ENCODE measurements at regions not wholly inside any gene's neighbourhood (a gene's known extent, or its start where the extent isn't known, plus 50 kb on each side); places are given as distances from the start of the nearest gene placed in this dataset.

DNA sequence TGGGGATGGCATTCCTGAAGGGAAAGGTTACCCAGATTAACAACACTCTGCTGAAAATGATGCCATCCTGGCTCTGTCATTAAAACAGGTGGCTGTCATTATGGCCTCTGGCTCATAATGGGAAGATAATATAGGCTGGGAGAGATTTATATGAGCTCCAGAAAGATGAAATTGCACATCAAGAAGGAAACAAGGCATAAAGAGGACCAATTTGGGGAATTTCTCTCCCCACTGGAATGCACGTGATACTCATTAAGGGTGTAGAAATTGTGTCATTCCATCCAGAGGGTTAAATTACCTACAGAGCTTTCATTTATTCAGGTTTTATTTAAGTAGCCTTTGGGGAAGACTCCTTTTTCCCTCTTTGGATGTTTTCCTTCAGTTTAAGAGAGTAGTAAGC lies 71.6 kb upstream of the CELF2 start:
- DNase-seq (ENCODE audit: low spot score), result no peak
- Histone ChIP-seq H3K27ac (ENCODE audit: low read depth in 1 of 2, low read length in 2 of 2) (no peak overlapping the region), H3K36me3 (ENCODE audit: control insufficient read depth in 4 of 4, insufficient read depth in 3 of 4, low read depth in 1 of 4, low read length in 3 of 4) (no peaks in the 10 kb centered on the region), H3K9ac (ENCODE audit: low read depth in 1 of 2, low read length in 2 of 2) (no peak overlapping the region), H3K27me3 (ENCODE audit: control insufficient read depth in 4 of 4, insufficient read depth in 4 of 4, low read length in 3 of 4) (peaks cover 0 to 4% (median 0%) of the 10 kb centered on the region in 4 donors), H3K4me1 (ENCODE audit: control insufficient read depth in 4 of 4, insufficient read depth in 4 of 4, low read length in 3 of 4) (no peaks in the 10 kb centered on the region), H3K9me3 (ENCODE audit: control insufficient read depth in 4 of 4, low read length in 3 of 4) (peaks cover 0 to 5% (median 2%) of the 10 kb centered on the region in 4 donors), H3K4me3 (ENCODE audit: low read depth in 1 of 3, low read length in 3 of 3) (no peak overlapping the region)
- WGBS, result 71% methylated on average over 1 of the region's 1 CpG
- no peak for TF ChIP-seq SP1 (IDR thresholded peaks at IDR 0.05)
- TF ChIP-seq RAD21 (IDR thresholded peaks at IDR 0.05), result no peak
- TF ChIP-seq EGR1 (IDR thresholded peaks at IDR 0.05; ENCODE audit: low read depth in 2 of 2), result no peak
- no peak for TF ChIP-seq HNF4A (conservative IDR thresholded peaks at IDR 0.05)
- TF ChIP-seq, protein P1, sequence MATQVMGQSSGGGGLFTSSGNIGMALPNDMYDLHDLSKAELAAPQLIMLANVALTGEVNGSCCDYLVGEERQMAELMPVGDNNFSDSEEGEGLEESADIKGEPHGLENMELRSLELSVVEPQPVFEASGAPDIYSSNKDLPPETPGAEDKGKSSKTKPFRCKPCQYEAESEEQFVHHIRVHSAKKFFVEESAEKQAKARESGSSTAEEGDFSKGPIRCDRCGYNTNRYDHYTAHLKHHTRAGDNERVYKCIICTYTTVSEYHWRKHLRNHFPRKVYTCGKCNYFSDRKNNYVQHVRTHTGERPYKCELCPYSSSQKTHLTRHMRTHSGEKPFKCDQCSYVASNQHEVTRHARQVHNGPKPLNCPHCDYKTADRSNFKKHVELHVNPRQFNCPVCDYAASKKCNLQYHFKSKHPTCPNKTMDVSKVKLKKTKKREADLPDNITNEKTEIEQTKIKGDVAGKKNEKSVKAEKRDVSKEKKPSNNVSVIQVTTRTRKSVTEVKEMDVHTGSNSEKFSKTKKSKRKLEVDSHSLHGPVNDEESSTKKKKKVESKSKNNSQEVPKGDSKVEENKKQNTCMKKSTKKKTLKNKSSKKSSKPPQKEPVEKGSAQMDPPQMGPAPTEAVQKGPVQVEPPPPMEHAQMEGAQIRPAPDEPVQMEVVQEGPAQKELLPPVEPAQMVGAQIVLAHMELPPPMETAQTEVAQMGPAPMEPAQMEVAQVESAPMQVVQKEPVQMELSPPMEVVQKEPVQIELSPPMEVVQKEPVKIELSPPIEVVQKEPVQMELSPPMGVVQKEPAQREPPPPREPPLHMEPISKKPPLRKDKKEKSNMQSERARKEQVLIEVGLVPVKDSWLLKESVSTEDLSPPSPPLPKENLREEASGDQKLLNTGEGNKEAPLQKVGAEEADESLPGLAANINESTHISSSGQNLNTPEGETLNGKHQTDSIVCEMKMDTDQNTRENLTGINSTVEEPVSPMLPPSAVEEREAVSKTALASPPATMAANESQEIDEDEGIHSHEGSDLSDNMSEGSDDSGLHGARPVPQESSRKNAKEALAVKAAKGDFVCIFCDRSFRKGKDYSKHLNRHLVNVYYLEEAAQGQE (IDR thresholded peaks at IDR 0.05), result no peak
- TF ChIP-seq, protein P2, sequence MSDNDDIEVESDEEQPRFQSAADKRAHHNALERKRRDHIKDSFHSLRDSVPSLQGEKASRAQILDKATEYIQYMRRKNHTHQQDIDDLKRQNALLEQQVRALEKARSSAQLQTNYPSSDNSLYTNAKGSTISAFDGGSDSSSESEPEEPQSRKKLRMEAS (IDR thresholded peaks at IDR 0.05), result no peak
- TF ChIP-seq TAF1 (conservative IDR thresholded peaks at IDR 0.05), result no peak
- TF ChIP-seq RXRA (IDR thresholded peaks at IDR 0.05), result no peak
- no peak for TF ChIP-seq FOXA1 (IDR thresholded peaks at IDR 0.05)
- TF ChIP-seq, protein P3, sequence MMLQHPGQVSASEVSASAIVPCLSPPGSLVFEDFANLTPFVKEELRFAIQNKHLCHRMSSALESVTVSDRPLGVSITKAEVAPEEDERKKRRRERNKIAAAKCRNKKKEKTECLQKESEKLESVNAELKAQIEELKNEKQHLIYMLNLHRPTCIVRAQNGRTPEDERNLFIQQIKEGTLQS (IDR thresholded peaks at IDR 0.05), result no peak
- TF ChIP-seq, protein P4, sequence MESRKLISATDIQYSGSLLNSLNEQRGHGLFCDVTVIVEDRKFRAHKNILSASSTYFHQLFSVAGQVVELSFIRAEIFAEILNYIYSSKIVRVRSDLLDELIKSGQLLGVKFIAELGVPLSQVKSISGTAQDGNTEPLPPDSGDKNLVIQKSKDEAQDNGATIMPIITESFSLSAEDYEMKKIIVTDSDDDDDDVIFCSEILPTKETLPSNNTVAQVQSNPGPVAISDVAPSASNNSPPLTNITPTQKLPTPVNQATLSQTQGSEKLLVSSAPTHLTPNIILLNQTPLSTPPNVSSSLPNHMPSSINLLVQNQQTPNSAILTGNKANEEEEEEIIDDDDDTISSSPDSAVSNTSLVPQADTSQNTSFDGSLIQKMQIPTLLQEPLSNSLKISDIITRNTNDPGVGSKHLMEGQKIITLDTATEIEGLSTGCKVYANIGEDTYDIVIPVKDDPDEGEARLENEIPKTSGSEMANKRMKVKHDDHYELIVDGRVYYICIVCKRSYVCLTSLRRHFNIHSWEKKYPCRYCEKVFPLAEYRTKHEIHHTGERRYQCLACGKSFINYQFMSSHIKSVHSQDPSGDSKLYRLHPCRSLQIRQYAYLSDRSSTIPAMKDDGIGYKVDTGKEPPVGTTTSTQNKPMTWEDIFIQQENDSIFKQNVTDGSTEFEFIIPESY (IDR thresholded peaks at IDR 0.05), result no peak
- TF ChIP-seq, protein P5, sequence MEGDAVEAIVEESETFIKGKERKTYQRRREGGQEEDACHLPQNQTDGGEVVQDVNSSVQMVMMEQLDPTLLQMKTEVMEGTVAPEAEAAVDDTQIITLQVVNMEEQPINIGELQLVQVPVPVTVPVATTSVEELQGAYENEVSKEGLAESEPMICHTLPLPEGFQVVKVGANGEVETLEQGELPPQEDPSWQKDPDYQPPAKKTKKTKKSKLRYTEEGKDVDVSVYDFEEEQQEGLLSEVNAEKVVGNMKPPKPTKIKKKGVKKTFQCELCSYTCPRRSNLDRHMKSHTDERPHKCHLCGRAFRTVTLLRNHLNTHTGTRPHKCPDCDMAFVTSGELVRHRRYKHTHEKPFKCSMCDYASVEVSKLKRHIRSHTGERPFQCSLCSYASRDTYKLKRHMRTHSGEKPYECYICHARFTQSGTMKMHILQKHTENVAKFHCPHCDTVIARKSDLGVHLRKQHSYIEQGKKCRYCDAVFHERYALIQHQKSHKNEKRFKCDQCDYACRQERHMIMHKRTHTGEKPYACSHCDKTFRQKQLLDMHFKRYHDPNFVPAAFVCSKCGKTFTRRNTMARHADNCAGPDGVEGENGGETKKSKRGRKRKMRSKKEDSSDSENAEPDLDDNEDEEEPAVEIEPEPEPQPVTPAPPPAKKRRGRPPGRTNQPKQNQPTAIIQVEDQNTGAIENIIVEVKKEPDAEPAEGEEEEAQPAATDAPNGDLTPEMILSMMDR (IDR thresholded peaks at IDR 0.05; ENCODE audit: low read depth, low read length, missing input control), result no peak
- no peak for TF ChIP-seq FOXA2 (IDR thresholded peaks at IDR 0.05)
- no peak for TF ChIP-seq GABPA (IDR thresholded peaks at IDR 0.05 in 1 of 2, conservative IDR thresholded peaks at IDR 0.05 in 1 of 2)
- TF ChIP-seq NR2F2 (IDR thresholded peaks at IDR 0.05), result no peak
- no peak for TF ChIP-seq YY1 (IDR thresholded peaks at IDR 0.05)
- no peak for TF ChIP-seq JUND (IDR thresholded peaks at IDR 0.05)
- TF ChIP-seq HNF4G (IDR thresholded peaks at IDR 0.05), result no peak
